ENCODE measurements at regions not wholly inside any gene's neighbourhood (a gene's known extent, or its start where the extent isn't known, plus 50 kb on each side); places are given as distances from the start of the nearest gene placed in this dataset.

- CTCF ChIA-PET, result interaction anchor here (1.5 kb wide), 1 partner anchor 10 kb away, joined by 4 read pairs; no protein-coding TSS in a partner anchor
- POLR2A ChIA-PET, result no interaction called here
- no peak for DNase-seq (ENCODE audit: extremely low spot score)
- no peak for TF ChIP-seq CTCF (IDR thresholded peaks at IDR 0.05; ENCODE audit: control extremely low read depth, extremely low read depth, low read depth, missing control alignments)
These were observed 476.1 kb downstream of the NUF2 start for GRCh38 chr1:163797816-163798215.

- POLR2A ChIA-PET, result no interaction called here
These were observed 477.5 kb downstream of the NUF2 start for GRCh38 chr1:163799190-163799805.

GRCh38 chr1:163807331-163808049 lies 485.7 kb downstream of the NUF2 start:
- CTCF ChIA-PET, result no interaction called here
- no peak for TF ChIP-seq CTCF (IDR thresholded peaks at IDR 0.05; ENCODE audit: control extremely low read depth, extremely low read depth, low read depth, missing control alignments)
- POLR2A ChIA-PET, result no interaction called here
- no peak for DNase-seq (ENCODE audit: extremely low spot score)

More at GRCh38 chr1:163799190-163799805, 477.5 kb downstream of the NUF2 start:
- CTCF ChIA-PET, result no interaction called here
- no peak for TF ChIP-seq CTCF (IDR thresholded peaks at IDR 0.05; ENCODE audit: control extremely low read depth, extremely low read depth, low read depth, missing control alignments)
- DNase-seq (ENCODE audit: extremely low spot score), result no peak

GRCh38 chr1:163813251-163813650 lies 491.5 kb downstream of the NUF2 start:
- DNase-seq (ENCODE audit: extremely low spot score), result no peak
- ChIA-PET POLR2A (no interaction called here), CTCF (no interaction called here)
- TF ChIP-seq CTCF (IDR thresholded peaks at IDR 0.05; ENCODE audit: control extremely low read depth, extremely low read depth, low read depth, missing control alignments), result no peak

DNA sequence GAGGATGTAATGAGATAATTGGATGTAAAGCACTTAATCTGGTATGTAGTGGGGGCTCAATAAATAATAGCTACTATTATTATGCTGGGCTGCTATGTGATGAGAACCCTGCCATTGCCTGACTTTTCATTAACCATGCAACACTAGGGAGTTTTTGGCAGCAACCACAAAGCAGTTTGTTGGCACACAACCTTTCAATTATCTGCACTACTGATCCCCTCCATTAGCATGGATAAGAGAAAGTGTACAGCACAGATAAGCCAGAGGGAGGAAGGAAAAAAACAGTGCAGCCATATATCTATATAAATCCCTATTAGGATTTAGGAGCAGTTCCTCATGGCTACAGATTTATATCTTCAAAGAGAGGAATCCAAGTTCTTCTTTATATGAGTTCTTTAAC lies 498.5 kb downstream of the NUF2 start:
- CTCF ChIA-PET, result interaction anchor here (1.3 kb wide), 1 partner anchor 11 kb away, joined by 3 read pairs; no protein-coding TSS in a partner anchor

DNA sequence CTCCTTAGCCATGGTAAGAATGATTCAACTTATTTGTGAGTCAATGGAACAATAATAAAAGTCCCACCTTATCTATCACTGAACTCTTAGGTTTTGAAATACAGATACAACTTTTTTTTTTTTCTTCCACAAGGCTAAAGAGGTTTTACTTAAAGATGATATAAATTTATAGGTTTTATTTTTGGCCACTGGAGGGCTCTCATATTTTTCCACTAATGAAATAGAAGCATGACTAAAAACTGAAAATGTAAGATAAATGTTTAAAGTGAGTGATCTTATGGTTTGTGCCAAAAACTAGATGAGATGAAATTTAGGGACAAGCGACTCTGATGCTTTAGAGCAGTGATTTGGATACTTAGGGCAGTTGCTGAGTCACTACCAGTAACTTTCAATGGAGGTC lies 499.0 kb downstream of the NUF2 start:
- TF ChIP-seq CTCF (IDR thresholded peaks at IDR 0.05; ENCODE audit: control extremely low read depth, extremely low read depth, low read depth, missing control alignments), result no peak
- DNase-seq (ENCODE audit: extremely low spot score), result no peak
- ChIA-PET POLR2A (no interaction called here), CTCF (no interaction called here)

More for the DNA sequence above, 498.5 kb downstream of the NUF2 start:
- POLR2A ChIA-PET, result no interaction called here
- DNase-seq (ENCODE audit: extremely low spot score), result no peak
- no peak for TF ChIP-seq CTCF (IDR thresholded peaks at IDR 0.05; ENCODE audit: control extremely low read depth, extremely low read depth, low read depth, missing control alignments)
